Thyroid gland (tissue), 4 donors: ENCODE measurements at regions not wholly inside any gene's neighbourhood (a gene's known extent, or its start where the extent isn't known, plus 50 kb on each side); places are given as distances from the start of the nearest gene placed in this dataset.

Source experiments
- CTCF ChIP-seq, 6 experiments: fragments of 200-600 bp in 3 of 6; fragments of 450-650 bp in 3 of 6; sonication (generic) in 3 of 6; IDR thresholded peaks; one replicate each; pipeline ENCODE4 v1.5.1; 2016 to 2019; ENCODE audit warnings: antibody characterized with exemption in 6 of 6, mild to moderate bottlenecking in 2 of 6, inconsistent platforms in 1 of 6, moderate library complexity in 1 of 6
- POLR2A ChIP-seq, 2 donors: fragments of 450-650 bp; IDR thresholded peaks; one replicate each; pipeline ENCODE4 v1.6.1; 2017; ENCODE audit warnings: antibody characterized with exemption in 2 of 2, mild to moderate bottlenecking in 2 of 2, moderate library complexity in 1 of 2

- no peak for TF ChIP-seq CTCF (IDR thresholded peaks at IDR 0.05)
- no peak for TF ChIP-seq POLR2A (IDR thresholded peaks at IDR 0.05)
These were observed 104.4 kb downstream of the CRYAA start for GRCh38 chr21:43273016-43273707.
